Nephron (organoid): ENCODE measurements at regions not wholly inside any gene's neighbourhood (a gene's known extent, or its start where the extent isn't known, plus 50 kb on each side); places are given as distances from the start of the nearest gene placed in this dataset.

ENCODE experiments used
- H3K27ac Mint-ChIP-seq, 3 experiments: 2 replicates each; pipeline ENCODE4 v1.8.0; 2020; ENCODE audit warnings: mixed read lengths in 3 of 3, mild to moderate bottlenecking in 2 of 3, moderate library complexity in 1 of 3
- H3K27me3 Mint-ChIP-seq: 2 replicates; pipeline ENCODE4 v1.8.0; 2021; ENCODE audit warnings: low read depth, mild to moderate bottlenecking, moderate library complexity, mixed read lengths
- H3K36me3 Mint-ChIP-seq: 2 replicates; pipeline ENCODE4 v1.8.0; 2020; ENCODE audit warnings: low read depth, mixed read lengths
- H3K4me1 Mint-ChIP-seq: 2 replicates; pipeline ENCODE4 v1.8.0; 2020; ENCODE audit warnings: mixed read lengths
- H3K4me3 Mint-ChIP-seq, 3 experiments: 2 replicates each; pipeline ENCODE4 v1.8.0; 2020; ENCODE audit warnings: mild to moderate bottlenecking in 3 of 3, mixed read lengths in 3 of 3, moderate library complexity in 2 of 3
- H3K9me3 Mint-ChIP-seq: 2 replicates; pipeline ENCODE4 v1.8.0; 2020; ENCODE audit warnings: mixed read lengths
- TF ChIP-seq, protein P1 (sequence below), 3 experiments: fragments of 200-600 bp; sonication (generic); IDR thresholded peaks; one replicate each; pipeline ENCODE4 v1.5.0; 2021; ENCODE audit warnings: antibody characterized with exemption in 3 of 3; ENCODE audit not compliant: unreplicated experiment in 3 of 3

DNA sequence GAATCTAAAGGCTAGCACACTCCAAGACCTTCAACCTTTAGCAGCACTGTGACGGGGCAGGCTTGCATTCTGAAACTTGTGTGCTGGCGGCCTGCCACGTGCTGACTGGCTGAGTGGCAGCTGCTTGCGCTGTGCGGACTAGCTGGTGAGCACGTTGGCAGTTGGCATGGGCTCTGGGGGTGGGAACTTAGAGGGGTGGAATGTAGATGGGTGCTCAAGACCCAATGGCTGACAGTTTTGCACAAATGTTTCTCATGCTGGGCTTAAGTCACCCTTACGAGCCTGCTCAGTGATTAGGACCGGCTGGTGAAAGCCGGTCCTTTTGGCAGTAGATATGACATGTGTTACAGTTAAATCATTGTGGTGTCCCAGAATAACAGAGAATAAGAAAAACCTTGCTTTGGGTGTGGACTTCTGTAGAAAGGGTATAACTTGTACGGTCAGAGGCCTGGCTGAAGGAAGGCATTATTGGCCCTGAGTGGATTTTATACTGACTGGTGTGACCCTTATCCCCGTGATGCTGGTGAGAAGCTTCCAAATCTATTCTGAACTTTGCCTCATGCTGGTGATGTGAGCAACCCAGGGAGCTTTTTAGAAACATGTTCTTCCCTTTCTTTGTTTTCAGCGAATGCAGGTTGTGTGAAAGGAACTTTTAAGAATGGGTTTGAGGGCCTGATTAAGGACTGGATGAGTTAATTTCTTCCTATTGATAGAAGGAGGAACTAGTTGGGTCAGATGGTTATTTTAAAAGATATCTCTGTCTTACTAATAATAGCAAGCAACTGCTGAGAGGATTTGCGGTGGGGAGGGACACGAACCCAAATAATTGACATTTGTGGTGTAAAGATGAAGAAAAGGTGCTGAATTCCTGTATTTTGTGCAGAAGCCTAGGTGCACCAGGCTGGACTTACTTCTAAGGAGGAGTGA lies 107.4 kb upstream of the SLC4A4 start:
- H3K36me3 Mint-ChIP-seq: no peaks in the 10 kb centered on the region
- H3K4me1 Mint-ChIP-seq: peaks cover 52% of the 10 kb centered on the region
- TF ChIP-seq, protein P1, sequence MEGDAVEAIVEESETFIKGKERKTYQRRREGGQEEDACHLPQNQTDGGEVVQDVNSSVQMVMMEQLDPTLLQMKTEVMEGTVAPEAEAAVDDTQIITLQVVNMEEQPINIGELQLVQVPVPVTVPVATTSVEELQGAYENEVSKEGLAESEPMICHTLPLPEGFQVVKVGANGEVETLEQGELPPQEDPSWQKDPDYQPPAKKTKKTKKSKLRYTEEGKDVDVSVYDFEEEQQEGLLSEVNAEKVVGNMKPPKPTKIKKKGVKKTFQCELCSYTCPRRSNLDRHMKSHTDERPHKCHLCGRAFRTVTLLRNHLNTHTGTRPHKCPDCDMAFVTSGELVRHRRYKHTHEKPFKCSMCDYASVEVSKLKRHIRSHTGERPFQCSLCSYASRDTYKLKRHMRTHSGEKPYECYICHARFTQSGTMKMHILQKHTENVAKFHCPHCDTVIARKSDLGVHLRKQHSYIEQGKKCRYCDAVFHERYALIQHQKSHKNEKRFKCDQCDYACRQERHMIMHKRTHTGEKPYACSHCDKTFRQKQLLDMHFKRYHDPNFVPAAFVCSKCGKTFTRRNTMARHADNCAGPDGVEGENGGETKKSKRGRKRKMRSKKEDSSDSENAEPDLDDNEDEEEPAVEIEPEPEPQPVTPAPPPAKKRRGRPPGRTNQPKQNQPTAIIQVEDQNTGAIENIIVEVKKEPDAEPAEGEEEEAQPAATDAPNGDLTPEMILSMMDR (IDR thresholded peaks at IDR 0.05; ENCODE audit: unreplicated experiment in 3 of 3): no peak
- H3K9me3 Mint-ChIP-seq: no peaks in the 10 kb centered on the region
- peaks cover 8% of the 10 kb centered on the region for H3K27me3 Mint-ChIP-seq
- H3K27ac Mint-ChIP-seq: peak overlapping the region; percentile 17 to 79 (median 69)
- H3K4me3 Mint-ChIP-seq: peak overlapping the region in 2 of 3 experiments; percentile 27 to 63

DNA sequence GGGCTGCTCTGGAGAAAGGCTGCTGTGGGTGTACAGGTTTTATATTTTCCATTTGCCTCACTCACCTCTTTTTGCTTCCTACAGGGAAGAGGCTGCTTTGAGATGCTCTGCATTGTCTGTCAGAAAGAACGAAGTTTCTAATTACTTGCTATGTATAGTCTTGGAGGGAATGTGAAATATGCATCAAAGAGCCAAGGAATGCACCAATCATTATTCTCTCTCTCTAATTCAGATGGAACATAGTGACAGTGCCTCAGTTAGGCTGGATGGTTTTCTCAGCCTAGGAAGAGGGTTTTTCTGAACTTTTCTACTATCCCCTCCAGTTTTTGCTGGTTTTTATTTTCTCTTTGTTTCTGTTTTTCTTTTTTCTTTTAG lies 106.8 kb upstream of the SLC4A4 start:
- peak overlapping the region in 2 of 3 experiments; percentile 17 to 79 for H3K27ac Mint-ChIP-seq
- H3K36me3 Mint-ChIP-seq: no peaks in the 10 kb centered on the region
- no peaks in the 10 kb centered on the region for H3K9me3 Mint-ChIP-seq
- TF ChIP-seq, protein P1 (IDR thresholded peaks at IDR 0.05; ENCODE audit: unreplicated experiment in 3 of 3): no peak
- H3K4me1 Mint-ChIP-seq: peaks cover 52% of the 10 kb centered on the region
- peak overlapping the region in 1 of 3 experiments; percentile 63 for H3K4me3 Mint-ChIP-seq
- peaks cover 5% of the 10 kb centered on the region for H3K27me3 Mint-ChIP-seq

- Mint-ChIP-seq H3K4me3 (no peak overlapping the region), H3K36me3 (no peaks in the 10 kb centered on the region), H3K27me3 (peaks cover 4% of the 10 kb centered on the region), H3K9me3 (no peaks in the 10 kb centered on the region), H3K27ac (no peak overlapping the region), H3K4me1 (peaks cover 57% of the 10 kb centered on the region)
- TF ChIP-seq, protein P1 (IDR thresholded peaks at IDR 0.05; ENCODE audit: unreplicated experiment in 3 of 3): no peak
Observed at GRCh38 chr4:71232846-71233245, 106.0 kb upstream of the SLC4A4 start.

DNA sequence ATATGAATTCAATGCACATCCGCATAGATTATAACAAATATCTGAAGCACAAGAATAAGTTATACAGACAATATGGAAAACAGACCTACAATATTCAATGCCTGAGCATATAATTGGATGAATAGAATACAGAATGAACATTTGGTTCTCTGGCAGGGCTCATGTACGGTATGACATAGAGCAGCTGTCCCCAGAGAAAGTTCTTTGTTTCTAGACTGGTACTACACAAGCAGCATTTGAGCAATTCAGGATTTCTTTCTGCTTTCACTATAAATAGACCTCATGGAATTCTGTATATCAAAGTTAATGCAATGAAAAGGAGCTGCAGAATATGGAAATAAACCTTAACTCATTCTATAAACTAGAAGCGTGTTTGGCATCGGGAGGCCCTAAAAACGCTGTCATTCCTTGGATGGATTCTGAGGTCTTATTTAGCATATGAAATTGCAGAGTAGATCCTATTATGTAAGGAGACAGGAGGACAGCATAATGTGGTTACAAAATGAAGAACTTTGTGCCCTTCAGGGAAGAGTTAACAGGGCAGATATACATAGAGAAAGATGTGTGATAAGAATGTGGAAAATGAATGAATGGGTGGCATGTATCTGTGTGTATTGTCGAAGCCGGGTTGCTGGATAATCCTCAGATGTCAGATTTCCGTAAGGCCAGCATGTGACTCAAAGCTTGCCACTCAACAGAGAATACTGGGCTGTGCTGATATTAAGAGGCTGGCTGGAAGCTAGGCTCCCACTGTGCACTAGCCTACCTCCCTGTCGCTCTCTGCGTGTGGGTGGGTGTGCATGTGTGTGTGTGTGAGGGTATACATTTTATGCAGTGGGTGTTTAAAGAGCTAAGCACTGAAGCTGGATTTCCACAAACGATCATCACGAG lies 103.3 kb upstream of the SLC4A4 start:
- peak overlapping the region in 2 of 3 experiments; percentile 17 for H3K4me3 Mint-ChIP-seq
- TF ChIP-seq, protein P1 (IDR thresholded peaks at IDR 0.05; ENCODE audit: unreplicated experiment in 3 of 3): no peak
- H3K27me3 Mint-ChIP-seq: no peaks in the 10 kb centered on the region
- no peaks in the 10 kb centered on the region for H3K36me3 Mint-ChIP-seq
- no peaks in the 10 kb centered on the region for H3K9me3 Mint-ChIP-seq
- peak overlapping the region; percentile 2 to 44 (median 18) for H3K27ac Mint-ChIP-seq
- H3K4me1 Mint-ChIP-seq: peaks cover 63% of the 10 kb centered on the region

- Mint-ChIP-seq H3K36me3 (no peaks in the 10 kb centered on the region), H3K27me3 (no peaks in the 10 kb centered on the region), H3K27ac (no peak overlapping the region), H3K4me3 (peak overlapping the region in 1 of 3 experiments; percentile 45), H3K9me3 (no peaks in the 10 kb centered on the region), H3K4me1 (peaks cover 58% of the 10 kb centered on the region)
- TF ChIP-seq, protein P1 (IDR thresholded peaks at IDR 0.05; ENCODE audit: unreplicated experiment in 3 of 3): no peak
Observed at GRCh38 chr4:71236226-71236625, 102.6 kb upstream of the SLC4A4 start.
